ENCODE measurements at regions not wholly inside any gene's neighbourhood (a gene's known extent, or its start where the extent isn't known, plus 50 kb on each side); places are given as distances from the start of the nearest gene placed in this dataset.

DNA sequence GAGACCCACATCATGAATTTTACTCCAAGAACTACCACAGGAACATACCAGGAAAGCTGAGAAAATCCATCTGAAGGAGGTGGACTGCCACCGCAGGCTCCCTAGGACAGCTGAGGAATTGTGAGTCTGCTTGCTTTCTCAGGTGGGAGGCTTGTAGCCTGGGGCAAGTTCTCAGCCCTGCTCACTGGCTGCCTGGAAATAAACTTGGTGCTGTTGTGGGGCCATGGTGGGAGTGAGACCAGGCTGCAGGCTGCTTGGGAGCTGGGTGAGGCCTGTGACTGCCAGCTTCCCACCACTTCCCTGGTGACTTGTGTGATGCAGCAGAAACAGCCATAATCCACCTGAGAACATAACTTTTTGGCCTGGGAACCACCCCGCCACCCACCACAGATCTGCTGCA, 132.7 kb upstream of the RAG2 start:
- TF ChIP-seq POLR2A (IDR thresholded peaks at IDR 0.05), result no peak
- TF ChIP-seq, protein P1, sequence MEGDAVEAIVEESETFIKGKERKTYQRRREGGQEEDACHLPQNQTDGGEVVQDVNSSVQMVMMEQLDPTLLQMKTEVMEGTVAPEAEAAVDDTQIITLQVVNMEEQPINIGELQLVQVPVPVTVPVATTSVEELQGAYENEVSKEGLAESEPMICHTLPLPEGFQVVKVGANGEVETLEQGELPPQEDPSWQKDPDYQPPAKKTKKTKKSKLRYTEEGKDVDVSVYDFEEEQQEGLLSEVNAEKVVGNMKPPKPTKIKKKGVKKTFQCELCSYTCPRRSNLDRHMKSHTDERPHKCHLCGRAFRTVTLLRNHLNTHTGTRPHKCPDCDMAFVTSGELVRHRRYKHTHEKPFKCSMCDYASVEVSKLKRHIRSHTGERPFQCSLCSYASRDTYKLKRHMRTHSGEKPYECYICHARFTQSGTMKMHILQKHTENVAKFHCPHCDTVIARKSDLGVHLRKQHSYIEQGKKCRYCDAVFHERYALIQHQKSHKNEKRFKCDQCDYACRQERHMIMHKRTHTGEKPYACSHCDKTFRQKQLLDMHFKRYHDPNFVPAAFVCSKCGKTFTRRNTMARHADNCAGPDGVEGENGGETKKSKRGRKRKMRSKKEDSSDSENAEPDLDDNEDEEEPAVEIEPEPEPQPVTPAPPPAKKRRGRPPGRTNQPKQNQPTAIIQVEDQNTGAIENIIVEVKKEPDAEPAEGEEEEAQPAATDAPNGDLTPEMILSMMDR (IDR thresholded peaks at IDR 0.05), result no peak

Data from ovary (tissue), 3 donors.